HCT116 (cell line): ENCODE measurements at regions not wholly inside any gene's neighbourhood (a gene's known extent, or its start where the extent isn't known, plus 50 kb on each side); places are given as distances from the start of the nearest gene placed in this dataset.

Experiments used
- ATAC-seq: fragments of 200-7000 bp; cut with Tn5 transposase; 2 replicates; pipeline ENCODE4 v1.9.1; 2020; ENCODE audit warnings: mild to moderate bottlenecking, moderate library complexity
- BruUV-seq: library from RNA; stranded (reverse); fragments of 400-500 nt; replicated peaks from 2 replicates; lab custom pipeline; 2021; lab: Mats Ljungman, UMichigan
- CTCF ChIA-PET: fragments of 300-600 bp; sonication (Branson Sonifier 250); formaldehyde crosslinking; loops from one replicate; lab custom pipeline; 2021; ENCODE audit warnings: antibody characterized with exemption; lab: Charles Lee
- POLR2A ChIA-PET: fragments of 300-600, 350-600 bp; sonication (Branson Sonifier 250); formaldehyde crosslinking; loops from one replicate; lab custom pipeline; 2021; ENCODE audit warnings: antibody characterized with exemption; lab: Charles Lee
- RAD21 ChIA-PET, 2 experiments: fragments of 300-600 bp; sonication (Branson Sonifier 250); formaldehyde crosslinking; loops; one replicate each; lab custom pipeline; 2023; ENCODE audit warnings: low total read pairs in 2 of 2; ENCODE audit not compliant: uncharacterized antibody in 2 of 2, unreplicated experiment in 2 of 2, low non-redundant PET in 1 of 2; lab: Charles Lee
- DNase-seq: peaks from one replicate; pipeline ENCODE4 v3.0.0-alpha.2; 2010; ENCODE audit warnings: low read depth, low spot score
- H2AFZ ChIP-seq: fragments of 200-600 bp; shearing (Covaris generic), sonication (generic); 2 replicates; pipeline ENCODE4 v1.6.1; 2017; ENCODE audit warnings: low read depth, mixed run types, mixed read lengths, antibody characterized with exemption, low read length; ENCODE audit not compliant: poor library complexity, severe bottlenecking
- H3K27ac ChIP-seq: 2 replicates; pipeline ENCODE4 v1.5.1; 2012; ENCODE audit warnings: low read depth, low read length
- H3K27me3 ChIP-seq: fragments of 200-600 bp; sonication (generic); 2 replicates; pipeline ENCODE4 v1.6.1; 2016; ENCODE audit warnings: mixed run types, low read length, mixed read lengths; ENCODE audit not compliant: insufficient read depth
- H3K36me3 ChIP-seq, 2 experiments: fragments of 200-500 bp in 1 of 2; fragments of 200-600 bp in 1 of 2; sonication (Bioruptor generic) in 1 of 2; sonication (generic) in 1 of 2; 2 replicates each; pipeline versions ENCODE4 v1.5.1 to v1.6.1; 2014 to 2016; ENCODE audit warnings: low read length in 2 of 2, inconsistent platforms in 1 of 2, mixed read lengths in 1 of 2, mixed run types in 1 of 2; ENCODE audit not compliant: insufficient read depth in 2 of 2, control insufficient read depth in 1 of 2
- H3K4me1 ChIP-seq, 2 experiments: fragments of 200-600 bp in 1 of 2; sonication (generic) in 1 of 2; 2 replicates each; pipeline versions ENCODE4 v1.5.1 to v1.6.1; 2012 to 2017; ENCODE audit warnings: low read length in 2 of 2, inconsistent platforms in 1 of 2, mild to moderate bottlenecking in 1 of 2, mixed read lengths in 1 of 2, mixed run types in 1 of 2, moderate library complexity in 1 of 2; ENCODE audit not compliant: insufficient read depth in 2 of 2, control insufficient read depth in 1 of 2
- H3K4me2 ChIP-seq: fragments of 200-600 bp; sonication (generic); 2 replicates; pipeline ENCODE4 v1.6.1; 2017; ENCODE audit warnings: mixed run types, low read length, mixed read lengths
- H3K4me3 ChIP-seq, 2 experiments: fragments of 200-600 bp in 1 of 2; sonication (generic) in 1 of 2; replicated peaks in 1 of 2; 2 replicates each; pipeline ENCODE4 v1.5.1; 2011 to 2016; ENCODE audit warnings: low read length in 2 of 2, control low read depth in 1 of 2, low read depth in 1 of 2, mild to moderate bottlenecking in 1 of 2, mixed read lengths in 1 of 2, mixed run types in 1 of 2
- H3K79me2 ChIP-seq: fragments of 200-600 bp; sonication (generic); 2 replicates; pipeline ENCODE4 v1.6.1; 2017; ENCODE audit warnings: mild to moderate bottlenecking, mixed run types, low read length, moderate library complexity, mixed read lengths; ENCODE audit not compliant: insufficient read depth
- H3K9ac ChIP-seq: fragments of 200-600 bp; sonication (generic); 2 replicates; pipeline ENCODE4 v1.6.1; 2016; ENCODE audit warnings: low read length, mixed read lengths
- H3K9me2 ChIP-seq: fragments of 200-600 bp; sonication (generic), shearing (Covaris generic); 2 replicates; pipeline ENCODE4 v1.6.1; 2017; ENCODE audit warnings: mixed run types, mild to moderate bottlenecking, moderate library complexity; ENCODE audit not compliant: insufficient read depth
- H3K9me3 ChIP-seq, 2 experiments: fragments of 200-500 bp in 1 of 2; fragments of 200-600 bp in 1 of 2; sonication (Bioruptor generic) in 1 of 2; sonication (generic) in 1 of 2; 2 replicates each; pipeline ENCODE4 v1.6.1; 2014 to 2017; ENCODE audit warnings: low read length in 2 of 2, mixed read lengths in 2 of 2, inconsistent platforms in 1 of 2, low read depth in 1 of 2, mild to moderate bottlenecking in 1 of 2, mixed run types in 1 of 2, moderate library complexity in 1 of 2; ENCODE audit not compliant: control insufficient read depth in 1 of 2, insufficient read depth in 1 of 2
- H4K20me1 ChIP-seq: fragments of 200-600 bp; sonication (generic), shearing (Covaris generic); 2 replicates; pipeline ENCODE4 v1.6.1; 2017; ENCODE audit warnings: mixed run types, mild to moderate bottlenecking, moderate library complexity; ENCODE audit not compliant: insufficient read depth
- CBX3 ChIP-seq: IDR thresholded peaks from 2 replicates; pipeline ENCODE4 v1.6.1; 2012; ENCODE audit warnings: low read depth
- CEBPB ChIP-seq: IDR thresholded peaks from 2 replicates; pipeline ENCODE4 v1.6.1; 2012; ENCODE audit warnings: low read depth
- EGR1 ChIP-seq: IDR thresholded peaks from 2 replicates; pipeline ENCODE4 v1.6.1; 2012; ENCODE audit warnings: low read depth
- EZH2 ChIP-seq: fragments of 200-600 bp; sonication (generic); IDR thresholded peaks from 2 replicates; pipeline ENCODE4 v1.6.1; 2017; ENCODE audit warnings: antibody characterized with exemption, mixed run types
- EZH2phosphoT487 ChIP-seq: fragments of 200-600 bp; IDR thresholded peaks from 2 replicates; pipeline ENCODE4 v1.6.1; 2018; ENCODE audit warnings: antibody characterized with exemption, borderline replicate concordance
- JUND ChIP-seq: IDR thresholded peaks from 2 replicates; pipeline ENCODE4 v1.6.1; 2012
- POLR2A ChIP-seq: IDR thresholded peaks from 2 replicates; pipeline ENCODE4 v1.7.0; 2011; ENCODE audit warnings: borderline replicate concordance; ENCODE audit not compliant: insufficient read depth, insufficient read length; ENCODE audit errors: extremely low read depth
- SIN3A ChIP-seq: IDR thresholded peaks from 2 replicates; pipeline ENCODE4 v1.6.1; 2012; ENCODE audit warnings: low read depth
- SP1 ChIP-seq: IDR thresholded peaks from 2 replicates; pipeline ENCODE4 v1.6.1; 2012; ENCODE audit warnings: low read depth
- SRF ChIP-seq: IDR thresholded peaks from 2 replicates; pipeline ENCODE4 v1.6.1; 2012; ENCODE audit warnings: low read depth
- TCF7L2 ChIP-seq: IDR thresholded peaks from 2 replicates; pipeline ENCODE4 v1.7.0; 2011; ENCODE audit warnings: borderline replicate concordance, inconsistent platforms; ENCODE audit not compliant: insufficient read depth, insufficient read length; ENCODE audit errors: extremely low read depth
- YY1 ChIP-seq: IDR thresholded peaks from 2 replicates; pipeline ENCODE4 v1.6.1; 2011; ENCODE audit warnings: low read length, low read depth, moderate library complexity, mild to moderate bottlenecking; ENCODE audit not compliant: insufficient replicate concordance; ENCODE audit errors: extremely low read depth
- ZFX ChIP-seq: fragments of 450-650 bp; IDR thresholded peaks from 2 replicates; pipeline ENCODE4 v1.6.1; 2017
- ZNF274 ChIP-seq: fragments of 200-500 bp; sonication (Bioruptor generic); IDR thresholded peaks from 2 replicates; pipeline ENCODE4 v1.6.1; 2014; ENCODE audit warnings: mild to moderate bottlenecking, low read depth, low read length, inconsistent platforms
- intact Hi-C: fragments of 100-400 bp; cut with micrococcal nuclease; formaldehyde crosslinking; loops from 2 replicates; pipeline ENCODE4 v1.10.0; 2022
- TF ChIP-seq, protein P1 (sequence below): IDR thresholded peaks from 2 replicates; pipeline ENCODE4 v1.6.1; 2011; ENCODE audit warnings: mild to moderate bottlenecking, low read length, moderate library complexity; ENCODE audit not compliant: insufficient replicate concordance; ENCODE audit errors: extremely low read depth

DNA sequence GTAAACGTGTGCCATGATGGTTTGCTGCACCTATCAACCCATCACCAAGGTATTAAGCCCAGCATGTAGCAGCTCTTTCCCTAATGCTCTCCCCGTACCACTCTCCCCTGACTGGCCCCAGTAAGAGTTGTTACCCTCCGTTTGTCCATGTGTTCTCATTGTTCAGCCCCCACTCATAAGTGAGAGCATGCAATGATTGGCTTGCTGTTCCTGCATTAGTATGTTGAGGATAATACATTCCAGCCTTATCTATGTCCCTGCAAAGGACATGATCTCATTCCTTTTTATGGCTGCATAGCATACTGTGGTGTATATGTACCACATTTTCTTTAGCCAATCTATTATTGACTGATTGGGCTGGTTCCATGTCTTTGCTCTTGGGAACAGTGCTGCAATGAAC is 1294.9 kb upstream of the CDH8 start:
- Histone ChIP-seq H3K27ac (no peak overlapping the region), H2AFZ (no peak overlapping the region), H3K4me3 (no peak overlapping the region), H3K27me3 (no peaks in the 10 kb centered on the region), H3K9me3 (peaks cover 16 to 18% of the 10 kb centered on the region in 2 experiments; a peak in 2 of 4 replicates), H3K36me3 (no peaks in the 10 kb centered on the region), H3K79me2 (no peaks in the 10 kb centered on the region), H4K20me1 (no peaks in the 10 kb centered on the region), H3K9me2 (no peaks in the 10 kb centered on the region), H3K4me1 (no peaks in the 10 kb centered on the region), H3K9ac (no peak overlapping the region), H3K4me2 (no peak overlapping the region)
- RAD21 ChIA-PET: no interaction called here
- no TSS peak for BruUV-seq
- DNase-seq (no peak), ATAC-seq (no peak)
- CTCF ChIA-PET: no interaction called here
- intact Hi-C loops: no loop called here
- POLR2A ChIA-PET: no interaction called here
- no peak for TF ChIP-seq EGR1
- TF ChIP-seq POLR2A: no peak
- no peak for TF ChIP-seq TCF7L2
- TF ChIP-seq ZFX: no peak
- no peak for TF ChIP-seq SIN3A
- TF ChIP-seq, protein P1, sequence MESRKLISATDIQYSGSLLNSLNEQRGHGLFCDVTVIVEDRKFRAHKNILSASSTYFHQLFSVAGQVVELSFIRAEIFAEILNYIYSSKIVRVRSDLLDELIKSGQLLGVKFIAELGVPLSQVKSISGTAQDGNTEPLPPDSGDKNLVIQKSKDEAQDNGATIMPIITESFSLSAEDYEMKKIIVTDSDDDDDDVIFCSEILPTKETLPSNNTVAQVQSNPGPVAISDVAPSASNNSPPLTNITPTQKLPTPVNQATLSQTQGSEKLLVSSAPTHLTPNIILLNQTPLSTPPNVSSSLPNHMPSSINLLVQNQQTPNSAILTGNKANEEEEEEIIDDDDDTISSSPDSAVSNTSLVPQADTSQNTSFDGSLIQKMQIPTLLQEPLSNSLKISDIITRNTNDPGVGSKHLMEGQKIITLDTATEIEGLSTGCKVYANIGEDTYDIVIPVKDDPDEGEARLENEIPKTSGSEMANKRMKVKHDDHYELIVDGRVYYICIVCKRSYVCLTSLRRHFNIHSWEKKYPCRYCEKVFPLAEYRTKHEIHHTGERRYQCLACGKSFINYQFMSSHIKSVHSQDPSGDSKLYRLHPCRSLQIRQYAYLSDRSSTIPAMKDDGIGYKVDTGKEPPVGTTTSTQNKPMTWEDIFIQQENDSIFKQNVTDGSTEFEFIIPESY: no peak
- TF ChIP-seq EZH2: no peak
- no peak for TF ChIP-seq CBX3
- TF ChIP-seq SRF: no peak
- TF ChIP-seq CEBPB: no peak
- no peak for TF ChIP-seq YY1
- no peak for TF ChIP-seq JUND
- no peak for TF ChIP-seq ZNF274
- TF ChIP-seq EZH2phosphoT487: no peak
- no peak for TF ChIP-seq SP1
